ENCODE measurements at regions not wholly inside any gene's neighbourhood (a gene's known extent, or its start where the extent isn't known, plus 50 kb on each side); places are given as distances from the start of the nearest gene placed in this dataset.

GRCh38 chr15:72892986-72893385 lies 109.4 kb upstream of the ADPGK start:
- no peak for DNase-seq (ENCODE audit: low spot score)
- Histone ChIP-seq H3K9me3 (replicated peaks in 1 of 2; ENCODE audit: control insufficient read depth in 2 of 2, insufficient read depth in 1 of 2, low read depth in 1 of 2, low read length in 2 of 2) (no peaks in the 10 kb centered on the region), H3K14ac (ENCODE audit: low read length) (no peak overlapping the region), H3K27me3 (ENCODE audit: control insufficient read depth in 3 of 3, insufficient read depth in 3 of 3, low read depth in 1 of 3, low read length in 3 of 3) (peaks cover 0 to 10% (median 0%) of the 10 kb centered on the region in 3 experiments), H3K79me1 (ENCODE audit: low read depth, low read length) (no peaks in the 10 kb centered on the region), H3K27ac (replicated peaks; ENCODE audit: low read length) (no peak overlapping the region), H3K4me2 (ENCODE audit: insufficient read depth, low read length, poor library complexity, severe bottlenecking) (no peak overlapping the region), H2AFZ (ENCODE audit: low read length) (no peak overlapping the region), H3K23ac (ENCODE audit: low read depth, low read length, poor library complexity) (no peak overlapping the region), H2BK12ac (ENCODE audit: low read length) (no peak overlapping the region), H4K91ac (ENCODE audit: low read depth, low read length, poor library complexity) (no peak overlapping the region), H2BK5ac (ENCODE audit: low read length) (no peak overlapping the region), H4K8ac (ENCODE audit: low read depth, low read length) (no peak overlapping the region), H2BK120ac (ENCODE audit: low read depth, low read length) (no peak overlapping the region), H3K4me1 (ENCODE audit: control insufficient read depth in 2 of 2, insufficient read depth in 1 of 2, low read depth in 1 of 2, low read length in 2 of 2) (peaks cover 0 to 1% of the 10 kb centered on the region in 2 donors), H3K4ac (ENCODE audit: low read length) (no peak overlapping the region), H3K18ac (ENCODE audit: low read length) (no peak overlapping the region), H2AK5ac (ENCODE audit: low read depth, low read length) (no peak overlapping the region), H3K4me3 (ENCODE audit: low read length in 2 of 2) (no peak overlapping the region), H2BK15ac (ENCODE audit: low read length) (no peak overlapping the region), H3K9ac (ENCODE audit: low read depth, low read length, poor library complexity) (no peak overlapping the region), H3K36me3 (replicated peaks in 1 of 2; ENCODE audit: control insufficient read depth in 2 of 2, insufficient read depth in 2 of 2, low read length in 2 of 2) (no peaks in the 10 kb centered on the region)
- WGBS, 2 donors (ENCODE audit: extremely low coverage in 2 of 2, insufficient read length in 2 of 2, insufficient replicate concordance in 1 of 2), result no CpG with 5 or more reads among the region's 2 CpGs

GRCh38 chr15:72890043-72890442 lies 106.5 kb upstream of the ADPGK start:
- H3K9me3 ChIP-seq (replicated peaks in 1 of 2; ENCODE audit: control insufficient read depth in 2 of 2, insufficient read depth in 1 of 2, low read depth in 1 of 2, low read length in 2 of 2), result no peaks in the 10 kb centered on the region

GRCh38 chr15:72889545-72889944 lies 106.0 kb upstream of the ADPGK start:
- DNase-seq (ENCODE audit: low spot score), result no peak
- Histone ChIP-seq H2AFZ (ENCODE audit: low read length) (no peak overlapping the region), H4K91ac (ENCODE audit: low read depth, low read length, poor library complexity) (no peak overlapping the region), H3K4me3 (ENCODE audit: low read length in 2 of 2) (no peak overlapping the region), H3K27ac (replicated peaks; ENCODE audit: low read length) (no peak overlapping the region), H2BK15ac (ENCODE audit: low read length) (no peak overlapping the region), H3K4me2 (ENCODE audit: insufficient read depth, low read length, poor library complexity, severe bottlenecking) (no peak overlapping the region), H4K8ac (ENCODE audit: low read depth, low read length) (no peak overlapping the region), H2BK12ac (ENCODE audit: low read length) (no peak overlapping the region), H3K4ac (ENCODE audit: low read length) (no peak overlapping the region), H3K9me3 (replicated peaks in 1 of 2; ENCODE audit: control insufficient read depth in 2 of 2, insufficient read depth in 1 of 2, low read depth in 1 of 2, low read length in 2 of 2) (no peaks in the 10 kb centered on the region), H3K18ac (ENCODE audit: low read length) (no peak overlapping the region), H3K9ac (ENCODE audit: low read depth, low read length, poor library complexity) (no peak overlapping the region), H3K23ac (ENCODE audit: low read depth, low read length, poor library complexity) (no peak overlapping the region), H2BK5ac (ENCODE audit: low read length) (no peak overlapping the region), H2AK5ac (ENCODE audit: low read depth, low read length) (no peak overlapping the region), H3K36me3 (replicated peaks in 1 of 2; ENCODE audit: control insufficient read depth in 2 of 2, insufficient read depth in 2 of 2, low read length in 2 of 2) (no peaks in the 10 kb centered on the region), H2BK120ac (ENCODE audit: low read depth, low read length) (no peak overlapping the region), H3K79me1 (ENCODE audit: low read depth, low read length) (no peaks in the 10 kb centered on the region), H3K14ac (ENCODE audit: low read length) (no peak overlapping the region), H3K27me3 (ENCODE audit: control insufficient read depth in 3 of 3, insufficient read depth in 3 of 3, low read depth in 1 of 3, low read length in 3 of 3) (peaks cover 0 to 6% (median 0%) of the 10 kb centered on the region in 3 experiments), H3K4me1 (ENCODE audit: control insufficient read depth in 2 of 2, insufficient read depth in 1 of 2, low read depth in 1 of 2, low read length in 2 of 2) (peaks cover 0 to 1% of the 10 kb centered on the region in 2 donors)
- WGBS, 2 donors (ENCODE audit: extremely low coverage in 2 of 2, insufficient read length in 2 of 2, insufficient replicate concordance in 1 of 2), result no CpG with 5 or more reads among the region's 5 CpGs

More at GRCh38 chr15:72890043-72890442, 106.5 kb upstream of the ADPGK start:
- H2BK5ac ChIP-seq (ENCODE audit: low read length), result no peak overlapping the region
- peaks cover 0 to 1% of the 10 kb centered on the region in 2 donors for H3K4me1 ChIP-seq (ENCODE audit: control insufficient read depth in 2 of 2, insufficient read depth in 1 of 2, low read depth in 1 of 2, low read length in 2 of 2)
- H3K4me3 ChIP-seq (ENCODE audit: low read length in 2 of 2), result no peak overlapping the region
- no peak overlapping the region for H3K14ac ChIP-seq (ENCODE audit: low read length)
- H3K23ac ChIP-seq (ENCODE audit: low read depth, low read length, poor library complexity), result no peak overlapping the region
- no peak overlapping the region for H4K8ac ChIP-seq (ENCODE audit: low read depth, low read length)
- no peak overlapping the region for H3K4me2 ChIP-seq (ENCODE audit: insufficient read depth, low read length, poor library complexity, severe bottlenecking)
- no peak overlapping the region for H2BK12ac ChIP-seq (ENCODE audit: low read length)
- H2BK120ac ChIP-seq (ENCODE audit: low read depth, low read length), result no peak overlapping the region
- no peaks in the 10 kb centered on the region for H3K79me1 ChIP-seq (ENCODE audit: low read depth, low read length)
- no peak overlapping the region for H4K91ac ChIP-seq (ENCODE audit: low read depth, low read length, poor library complexity)
- H3K18ac ChIP-seq (ENCODE audit: low read length), result peak overlapping the region; percentile 22
- H3K4ac ChIP-seq (ENCODE audit: low read length), result no peak overlapping the region
- no peak overlapping the region for H2BK15ac ChIP-seq (ENCODE audit: low read length)
- H3K27ac ChIP-seq (replicated peaks; ENCODE audit: low read length), result no peak overlapping the region
- no peak overlapping the region for H3K9ac ChIP-seq (ENCODE audit: low read depth, low read length, poor library complexity)
- no peaks in the 10 kb centered on the region for H3K36me3 ChIP-seq (replicated peaks in 1 of 2; ENCODE audit: control insufficient read depth in 2 of 2, insufficient read depth in 2 of 2, low read length in 2 of 2)
- H3K27me3 ChIP-seq (ENCODE audit: control insufficient read depth in 3 of 3, insufficient read depth in 3 of 3, low read depth in 1 of 3, low read length in 3 of 3), result peaks cover 0 to 6% (median 0%) of the 10 kb centered on the region in 3 experiments
- DNase-seq (ENCODE audit: low spot score), result no peak
- H2AFZ ChIP-seq (ENCODE audit: low read length), result no peak overlapping the region
- WGBS, 2 donors (ENCODE audit: extremely low coverage in 2 of 2, insufficient read length in 2 of 2, insufficient replicate concordance in 1 of 2), result no CpG with 5 or more reads among the region's 12 CpGs
- no peak overlapping the region for H2AK5ac ChIP-seq (ENCODE audit: low read depth, low read length)

GRCh38 chr15:72888811-72889210 lies 105.3 kb upstream of the ADPGK start:
- Histone ChIP-seq H2BK5ac (ENCODE audit: low read length) (no peak overlapping the region), H3K36me3 (replicated peaks in 1 of 2; ENCODE audit: control insufficient read depth in 2 of 2, insufficient read depth in 2 of 2, low read length in 2 of 2) (no peaks in the 10 kb centered on the region), H2BK120ac (ENCODE audit: low read depth, low read length) (no peak overlapping the region), H3K79me1 (ENCODE audit: low read depth, low read length) (no peaks in the 10 kb centered on the region), H3K9me3 (replicated peaks in 1 of 2; ENCODE audit: control insufficient read depth in 2 of 2, insufficient read depth in 1 of 2, low read depth in 1 of 2, low read length in 2 of 2) (no peaks in the 10 kb centered on the region), H3K18ac (ENCODE audit: low read length) (no peak overlapping the region), H3K4ac (ENCODE audit: low read length) (no peak overlapping the region), H3K27me3 (ENCODE audit: control insufficient read depth in 3 of 3, insufficient read depth in 3 of 3, low read depth in 1 of 3, low read length in 3 of 3) (peaks cover 0 to 6% (median 0%) of the 10 kb centered on the region in 3 experiments), H3K14ac (ENCODE audit: low read length) (no peak overlapping the region), H3K4me1 (ENCODE audit: control insufficient read depth in 2 of 2, insufficient read depth in 1 of 2, low read depth in 1 of 2, low read length in 2 of 2) (peaks cover 0 to 1% of the 10 kb centered on the region in 2 donors), H3K9ac (ENCODE audit: low read depth, low read length, poor library complexity) (no peak overlapping the region), H2BK12ac (ENCODE audit: low read length) (no peak overlapping the region), H4K91ac (ENCODE audit: low read depth, low read length, poor library complexity) (no peak overlapping the region), H3K27ac (replicated peaks; ENCODE audit: low read length) (no peak overlapping the region), H2BK15ac (ENCODE audit: low read length) (no peak overlapping the region), H3K4me3 (ENCODE audit: low read length in 2 of 2) (no peak overlapping the region), H4K8ac (ENCODE audit: low read depth, low read length) (no peak overlapping the region), H2AFZ (ENCODE audit: low read length) (no peak overlapping the region), H3K23ac (ENCODE audit: low read depth, low read length, poor library complexity) (no peak overlapping the region), H2AK5ac (ENCODE audit: low read depth, low read length) (no peak overlapping the region), H3K4me2 (ENCODE audit: insufficient read depth, low read length, poor library complexity, severe bottlenecking) (no peak overlapping the region)
- DNase-seq (ENCODE audit: low spot score), result no peak
- WGBS, 2 donors (ENCODE audit: extremely low coverage in 2 of 2, insufficient read length in 2 of 2, insufficient replicate concordance in 1 of 2), result no CpG with 5 or more reads among the region's 7 CpGs

Data from neuronal stem cell (in vitro differentiated cells).